Aorta (tissue), 5 donors: ENCODE measurements at regions not wholly inside any gene's neighbourhood (a gene's known extent, or its start where the extent isn't known, plus 50 kb on each side); places are given as distances from the start of the nearest gene placed in this dataset.

Experiments used
- ATAC-seq: fragments of 200-7000 bp; cut with Tn5 transposase; one replicate; pipeline ENCODE4 v1.9.1; 2022; ENCODE audit warnings: moderate library complexity; ENCODE audit not compliant: low FRiP score
- DNase-seq, 2 donors: peaks; one replicate each; pipeline ENCODE4 v3.0.0-alpha.2; 2020
- H3K27ac ChIP-seq, 2 donors: one replicate each; pipeline ENCODE4 v1.5.1; 2013; ENCODE audit warnings: low read length in 2 of 2, mild to moderate bottlenecking in 2 of 2, moderate library complexity in 2 of 2, control low read depth in 1 of 2, inconsistent platforms in 1 of 2, low read depth in 1 of 2
- H3K27me3 ChIP-seq, 2 donors: one replicate each; pipeline ENCODE4 v1.6.1; 2013; ENCODE audit warnings: control low read depth in 1 of 2, low read length in 1 of 2, mild to moderate bottlenecking in 1 of 2, moderate library complexity in 1 of 2; ENCODE audit not compliant: insufficient read depth in 2 of 2, control insufficient read depth in 1 of 2
- H3K36me3 ChIP-seq, 2 donors: one replicate each; pipeline ENCODE4 v1.6.1; 2013; ENCODE audit warnings: control low read depth in 1 of 2, low read length in 1 of 2, mild to moderate bottlenecking in 1 of 2; ENCODE audit not compliant: insufficient read depth in 2 of 2, control insufficient read depth in 1 of 2
- H3K4me1 ChIP-seq, 2 donors: one replicate each; pipeline ENCODE4 v1.6.1; 2013; ENCODE audit warnings: low read length in 2 of 2, control low read depth in 1 of 2, mild to moderate bottlenecking in 1 of 2, moderate library complexity in 1 of 2; ENCODE audit not compliant: insufficient read depth in 2 of 2, control insufficient read depth in 1 of 2
- H3K4me3 ChIP-seq, 2 donors: one replicate each; pipeline ENCODE4 v1.5.1; 2013; ENCODE audit warnings: low read length in 2 of 2, control low read depth in 1 of 2, mild to moderate bottlenecking in 1 of 2
- H3K9me3 ChIP-seq: one replicate; pipeline ENCODE4 v1.6.1; 2013; ENCODE audit warnings: mild to moderate bottlenecking, low read length; ENCODE audit not compliant: control insufficient read depth
- WGBS, 2 donors: extraction: QIAGEN DNeasy Blood & Tissue Kit; methylation state at CpG; one replicate each; pipeline ENCODE4 v1.1.7; 2013; 5-methylcytosine and 5-hydroxymethylcytosine counted together
- intact Hi-C, 2 donors: fragments of 100-400 bp; cut with DNase I; formaldehyde crosslinking; loops; one replicate each; pipeline versions ENCODE4 v1.14.2 to v1.15.0; 2022
- donor health status: healthy with polysubstance abuse.
- donor health status: Bipolar disorder and iron deficiency.
- donor health status: DM: no; HTN: no; CAD: no.
- donor health status: DM: no; HTN: no; CAD: no.
- donor health status: DM: yes; HTN: yes; CAD: no.

DNA sequence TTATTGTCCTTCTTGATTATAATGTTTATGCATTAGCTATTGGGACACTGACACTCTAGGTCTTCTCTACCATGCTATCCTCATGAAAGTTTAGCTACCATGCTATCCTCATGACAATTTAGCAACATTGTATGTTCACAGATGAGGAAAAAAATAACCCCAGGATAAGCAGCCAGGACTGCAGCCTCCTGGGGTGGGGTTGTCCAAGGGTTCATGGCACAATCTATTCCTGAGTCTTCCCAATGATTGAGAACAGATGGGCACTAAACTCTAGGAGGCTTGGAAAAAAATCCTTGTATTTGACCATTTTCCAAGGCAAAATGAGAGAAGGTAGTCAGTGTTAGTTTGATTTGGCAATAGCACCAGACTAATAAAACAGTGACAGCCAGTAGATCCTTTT lies 619.8 kb upstream of the LCORL start:
- no peaks in the 10 kb centered on the region for H3K36me3 ChIP-seq
- intact Hi-C loops: no loop called here
- ATAC-seq: no peak
- no peak for DNase-seq
- no peak overlapping the region for H3K27ac ChIP-seq
- no peaks in the 10 kb centered on the region for H3K9me3 ChIP-seq
- no peaks in the 10 kb centered on the region for H3K27me3 ChIP-seq
- no peak overlapping the region for H3K4me3 ChIP-seq
- no peaks in the 10 kb centered on the region for H3K4me1 ChIP-seq

- DNase-seq (no peak), ATAC-seq (no peak)
- H3K27ac ChIP-seq: no peak overlapping the region
- WGBS, 2 donors: 70 to 74% methylated on average over 4 of the region's 4 CpGs
- intact Hi-C loops: no loop called here
- no peaks in the 10 kb centered on the region for H3K27me3 ChIP-seq
- H3K9me3 ChIP-seq: no peaks in the 10 kb centered on the region
- H3K36me3 ChIP-seq: no peaks in the 10 kb centered on the region
- no peak overlapping the region for H3K4me3 ChIP-seq
- no peaks in the 10 kb centered on the region for H3K4me1 ChIP-seq
Measured at GRCh38 chr4:18638031-18638430, 616.5 kb upstream of the LCORL start.

DNA sequence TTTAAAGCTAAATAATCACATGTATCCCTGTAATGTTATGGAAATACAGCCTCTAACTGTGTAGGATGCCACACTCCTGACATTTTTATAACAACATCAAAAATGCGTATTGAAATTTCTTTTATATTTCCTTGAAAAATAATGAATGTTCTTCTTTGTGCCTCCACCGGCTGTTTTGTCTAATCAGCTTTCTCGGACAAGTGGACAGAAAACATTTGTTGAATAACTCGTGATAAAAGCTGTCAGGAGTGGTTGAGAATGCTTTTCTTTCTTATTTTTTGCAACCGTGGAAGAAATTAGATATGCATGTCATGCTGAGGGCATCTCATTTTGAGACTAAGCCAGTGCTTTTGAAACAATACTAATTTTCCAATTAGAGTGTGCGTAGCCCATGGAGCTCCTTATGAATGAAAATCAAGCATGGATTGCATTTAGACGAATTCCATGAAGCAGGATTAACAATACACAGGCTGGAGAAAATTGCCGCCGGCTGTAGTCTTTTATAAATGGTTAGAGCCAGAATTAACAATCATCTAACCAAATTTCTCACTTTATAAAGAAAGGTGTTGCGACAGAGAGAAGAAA lies 614.5 kb upstream of the LCORL start:
- intact Hi-C loops: no loop called here
- Histone ChIP-seq H3K36me3 (no peaks in the 10 kb centered on the region), H3K9me3 (no peaks in the 10 kb centered on the region), H3K27me3 (no peaks in the 10 kb centered on the region), H3K4me3 (no peak overlapping the region), H3K27ac (no peak overlapping the region), H3K4me1 (no peaks in the 10 kb centered on the region)
- 40 to 46% methylated on average over 10 of the region's 10 CpGs for WGBS, 2 donors
- ATAC-seq (no peak), DNase-seq (no peak)

GRCh38 chr4:18635531-18635930 lies 614.0 kb upstream of the LCORL start:
- no peak for ATAC-seq
- intact Hi-C loops: no loop called here
- H3K27ac ChIP-seq: no peak overlapping the region
- no peak overlapping the region for H3K4me3 ChIP-seq
- no peaks in the 10 kb centered on the region for H3K27me3 ChIP-seq
- H3K4me1 ChIP-seq: no peaks in the 10 kb centered on the region
- no peak for DNase-seq
- H3K9me3 ChIP-seq: no peaks in the 10 kb centered on the region
- 29 to 41% methylated on average over 3 of the region's 3 CpGs for WGBS, 2 donors
- H3K36me3 ChIP-seq: no peaks in the 10 kb centered on the region

DNA sequence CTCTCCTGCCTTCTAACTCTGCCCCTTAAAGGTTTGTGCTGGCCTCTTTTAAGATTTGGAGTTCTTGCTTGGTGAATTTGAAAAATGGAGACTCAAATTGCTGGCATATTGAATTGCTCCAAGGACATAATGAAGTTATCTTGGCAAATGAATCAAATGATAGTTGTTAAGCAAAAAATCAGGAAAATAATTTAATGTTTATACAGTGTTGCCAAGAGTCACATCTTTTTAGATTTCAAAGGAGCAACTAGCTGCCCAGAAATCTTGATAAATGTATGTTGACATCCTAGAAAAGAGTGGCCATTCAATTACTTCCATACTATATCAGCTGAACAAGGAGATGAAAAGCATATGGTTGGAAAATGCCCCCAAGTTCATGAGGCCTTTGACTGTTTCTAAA lies 610.0 kb upstream of the LCORL start:
- no peak overlapping the region for H3K27ac ChIP-seq
- peaks cover 2% of the 10 kb centered on the region for H3K9me3 ChIP-seq
- intact Hi-C loops: no loop called here
- H3K4me3 ChIP-seq: no peak overlapping the region
- no peaks in the 10 kb centered on the region for H3K27me3 ChIP-seq
- H3K4me1 ChIP-seq: peaks cover 0 to 2% of the 10 kb centered on the region in 2 donors
- ATAC-seq (no peak), DNase-seq (no peak)
- no peaks in the 10 kb centered on the region for H3K36me3 ChIP-seq

DNA sequence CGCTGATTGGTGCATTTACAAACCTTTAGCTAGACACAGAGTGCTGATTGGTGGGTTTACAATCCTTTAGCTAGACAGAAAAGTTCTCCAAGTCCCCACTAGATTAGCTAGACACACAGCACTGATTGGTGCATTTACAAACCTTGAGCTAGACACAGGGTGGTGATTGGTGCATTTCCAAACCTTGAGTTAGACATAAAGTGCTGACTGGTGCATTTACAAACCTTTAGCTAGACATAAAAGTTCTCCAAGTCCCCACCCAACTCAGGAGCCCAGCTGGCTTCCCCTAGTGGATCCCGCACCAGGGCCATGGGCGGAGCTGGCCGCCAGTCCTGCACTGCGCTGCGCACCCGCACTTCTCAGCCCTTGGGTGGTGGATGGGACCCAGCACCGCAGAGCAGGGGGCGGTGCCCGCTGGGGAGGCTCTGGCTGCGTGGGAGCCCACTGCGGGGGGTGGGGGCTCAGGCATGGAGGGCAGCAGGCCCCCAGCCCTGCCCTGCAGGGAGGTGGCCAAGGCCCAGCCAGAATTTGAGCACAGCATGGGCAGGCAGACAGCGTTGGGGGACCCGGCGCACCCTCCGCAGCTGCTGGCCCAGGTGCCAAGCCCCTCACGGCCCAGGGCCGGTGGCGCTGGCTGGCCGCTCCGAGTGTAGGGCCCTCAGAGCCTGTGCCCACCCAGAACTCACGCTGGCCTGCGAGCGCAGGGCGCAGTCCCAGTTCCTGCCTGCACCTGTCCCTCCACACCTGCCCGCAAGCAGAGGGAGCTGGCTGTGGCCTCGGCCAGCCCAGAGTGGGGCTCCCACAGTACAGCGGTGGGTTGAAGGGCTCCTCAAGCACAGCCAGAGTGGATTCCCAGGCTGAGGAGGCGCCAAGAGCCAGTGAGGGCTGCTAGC lies 608.9 kb upstream of the LCORL start:
- H3K9me3 ChIP-seq: peaks cover 2% of the 10 kb centered on the region
- H3K4me1 ChIP-seq: peaks cover 0 to 2% of the 10 kb centered on the region in 2 donors
- no peak overlapping the region for H3K27ac ChIP-seq
- DNase-seq (peak in 1 of 2 donors; percentile 50), ATAC-seq (no peak)
- H3K4me3 ChIP-seq: no peak overlapping the region
- intact Hi-C loops: no loop called here
- 93 to 95% methylated on average over 27 to 29 of the region's 29 CpGs for WGBS, 2 donors
- no peaks in the 10 kb centered on the region for H3K27me3 ChIP-seq
- H3K36me3 ChIP-seq: no peaks in the 10 kb centered on the region

- Histone ChIP-seq H3K27ac (no peak overlapping the region), H3K36me3 (no peaks in the 10 kb centered on the region), H3K27me3 (no peaks in the 10 kb centered on the region), H3K4me1 (peaks cover 2 to 3% of the 10 kb centered on the region in 2 donors), H3K9me3 (peaks cover 2% of the 10 kb centered on the region), H3K4me3 (no peak overlapping the region)
- WGBS, 2 donors: 9 to 20% methylated on average over 2 of the region's 2 CpGs
- DNase-seq (no peak), ATAC-seq (no peak)
- intact Hi-C loops: no loop called here
Measured at GRCh38 chr4:18627447-18628005, 606.0 kb upstream of the LCORL start.

DNA sequence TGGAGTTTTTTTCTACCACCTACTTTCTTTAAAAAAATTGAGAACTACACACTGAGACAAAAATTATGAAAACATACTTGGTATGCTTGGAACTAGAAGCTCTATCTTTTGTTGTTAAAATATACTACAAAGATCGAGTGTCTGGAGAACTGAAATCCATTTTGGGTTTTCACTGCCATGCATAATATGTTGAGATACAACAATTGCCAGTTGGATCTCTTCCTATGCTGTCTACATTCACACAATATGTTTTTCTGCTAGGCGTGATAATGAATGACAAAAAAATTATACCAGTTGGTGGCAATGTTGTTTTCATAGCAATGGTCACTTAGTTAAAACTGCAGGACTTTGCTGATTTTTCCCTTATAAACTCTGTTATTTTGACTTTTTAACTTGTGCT lies 605.4 kb upstream of the LCORL start:
- Histone ChIP-seq H3K27me3 (no peaks in the 10 kb centered on the region), H3K36me3 (no peaks in the 10 kb centered on the region), H3K4me3 (no peak overlapping the region), H3K4me1 (peaks cover 2 to 3% of the 10 kb centered on the region in 2 donors), H3K9me3 (peaks cover 2% of the 10 kb centered on the region), H3K27ac (no peak overlapping the region)
- WGBS, 2 donors: 0 to 5% methylated on average over 2 of the region's 2 CpGs
- ATAC-seq (no peak), DNase-seq (no peak)
- intact Hi-C loops: no loop called here

DNA sequence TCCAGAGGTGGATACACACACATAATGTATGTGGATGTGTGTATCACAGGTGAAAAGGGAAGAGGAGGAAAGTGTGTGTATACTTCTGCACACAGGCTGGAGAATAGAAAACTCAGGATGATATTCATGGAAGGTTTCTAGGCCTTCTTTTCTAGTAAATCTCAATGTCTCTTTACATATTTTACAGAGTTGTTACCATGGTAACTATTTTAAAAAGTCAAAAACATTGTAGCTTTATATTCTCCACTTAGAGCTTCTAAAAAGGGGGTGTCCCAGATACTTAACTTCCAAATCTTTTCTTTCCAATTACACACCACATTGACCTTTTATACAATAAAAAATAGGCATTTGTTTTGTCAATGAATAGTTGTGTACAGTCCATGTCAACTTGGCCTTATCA lies 604.8 kb upstream of the LCORL start:
- Histone ChIP-seq H3K4me3 (no peak overlapping the region), H3K36me3 (no peaks in the 10 kb centered on the region), H3K27ac (no peak overlapping the region), H3K9me3 (peaks cover 2% of the 10 kb centered on the region), H3K27me3 (no peaks in the 10 kb centered on the region), H3K4me1 (peaks cover 2 to 3% of the 10 kb centered on the region in 2 donors)
- intact Hi-C loops: no loop called here
- DNase-seq: no peak
- no peak for ATAC-seq
